T-cell (primary cell): ENCODE measurements at regions not wholly inside any gene's neighbourhood (a gene's known extent, or its start where the extent isn't known, plus 50 kb on each side); places are given as distances from the start of the nearest gene placed in this dataset.
"Not testable (repeated sequence)": the region's sequence is repeated elsewhere in the genome, so short reads cannot be mapped to it uniquely, and the experiment has no call there.

ENCODE experiments used
- ATAC-seq, 4 experiments: fragments of 200-7000 bp in 3 of 4; fragments of 150-1000 bp in 1 of 4; cut with Tn5 transposase; replicated peaks in 1 of 4; 1 replicate in 3 of 4; 2 replicates in 1 of 4; pipeline ENCODE4 v1.10.0; 2021; ENCODE audit warnings: moderate library complexity in 3 of 4, mild to moderate bottlenecking in 2 of 4, moderate number of reproducible peaks in 1 of 4
- CTCF ChIA-PET, 2 donors: fragments of 300-600 bp; sonication (Branson Sonifier 250); formaldehyde crosslinking; loops; one replicate each; lab custom pipeline; 2022; ENCODE audit warnings: antibody characterized with exemption in 2 of 2; lab: Charles Lee
- POLR2A ChIA-PET, 2 donors: fragments of 300-600 bp; sonication (Branson Sonifier 250); formaldehyde crosslinking; loops; one replicate each; lab custom pipeline; 2022; ENCODE audit warnings: antibody characterized with exemption in 2 of 2; lab: Charles Lee
- DNase-seq, 35 experiments: peaks; one replicate each; pipeline versions ENCODE4 v3.0.0 to v3.0.0-alpha.2; 2013 to 2023
- H3K27ac ChIP-seq: one replicate; pipeline ENCODE4 v1.5.1; 2013; ENCODE audit warnings: low read length
- H3K27me3 ChIP-seq, 2 experiments: replicated peaks in 1 of 2; 1 replicate in 1 of 2; 2 replicates in 1 of 2; pipeline versions ENCODE4 v1.6.1 to v1.7.0; 2013; ENCODE audit warnings: low read length in 1 of 2, mixed read lengths in 1 of 2; ENCODE audit not compliant: control insufficient read depth in 2 of 2, insufficient read depth in 2 of 2; ENCODE audit errors: extremely low read depth in 1 of 2
- H3K36me3 ChIP-seq, 2 donors: 1 replicate in 1 of 2; 2 replicates in 1 of 2; pipeline versions ENCODE4 v1.6.1 to v1.7.0; 2013; ENCODE audit warnings: low read length in 1 of 2; ENCODE audit not compliant: control insufficient read depth in 2 of 2, insufficient read depth in 1 of 2; ENCODE audit errors: extremely low read depth in 1 of 2
- H3K4me1 ChIP-seq, 2 experiments: 1 replicate in 1 of 2; 2 replicates in 1 of 2; pipeline versions ENCODE4 v1.6.1 to v1.7.0; 2013; ENCODE audit warnings: low read length in 2 of 2, mixed read lengths in 1 of 2; ENCODE audit not compliant: insufficient read depth in 2 of 2, control insufficient read depth in 1 of 2; ENCODE audit errors: extremely low read depth in 1 of 2
- H3K4me3 ChIP-seq, 2 donors: 1 replicate in 1 of 2; 2 replicates in 1 of 2; pipeline versions ENCODE4 v1.5.1 to v1.7.0; 2013; ENCODE audit warnings: mild to moderate bottlenecking in 2 of 2, low read length in 1 of 2, moderate library complexity in 1 of 2; ENCODE audit not compliant: control insufficient read depth in 1 of 2; ENCODE audit errors: extremely low read depth in 1 of 2
- H3K9me3 ChIP-seq: 2 replicates; pipeline ENCODE4 v1.7.0; 2013
- H3K27ac Mint-ChIP-seq, 2 donors: one replicate each; pipeline ENCODE4 v1.8.0; 2020 to 2021; ENCODE audit warnings: mild to moderate bottlenecking in 2 of 2, mixed read lengths in 2 of 2
- H3K27me3 Mint-ChIP-seq, 2 donors: one replicate each; pipeline ENCODE4 v1.8.0; 2021 to 2022; ENCODE audit warnings: mixed read lengths in 2 of 2
- H3K36me3 Mint-ChIP-seq: one replicate; pipeline ENCODE4 v1.8.0; 2021; ENCODE audit warnings: mixed read lengths
- H3K4me1 Mint-ChIP-seq, 3 donors: one replicate each; pipeline ENCODE4 v1.8.0; 2020 to 2022; ENCODE audit warnings: mixed read lengths in 3 of 3, mild to moderate bottlenecking in 1 of 3
- H3K4me3 Mint-ChIP-seq, 3 donors: one replicate each; pipeline ENCODE4 v1.8.0; 2020 to 2022; ENCODE audit warnings: mild to moderate bottlenecking in 3 of 3, mixed read lengths in 3 of 3, moderate library complexity in 3 of 3
- H3K9me3 Mint-ChIP-seq, 3 donors: one replicate each; pipeline ENCODE4 v1.8.0; 2020 to 2022; ENCODE audit warnings: mixed read lengths in 3 of 3
- WGBS: methylation state at CpG from one replicate; pipeline ENCODE4 v1.1.5; 2013; ENCODE audit warnings: missing lambda C conversion rate; ENCODE audit not compliant: insufficient coverage; 5-methylcytosine and 5-hydroxymethylcytosine counted together

- H3K4me3 Mint-ChIP-seq, H3K9me3 ChIP-seq, H3K27ac ChIP-seq, POLR2A ChIA-PET, H3K27me3 Mint-ChIP-seq, DNase-seq, H3K4me3 ChIP-seq, H3K4me1 ChIP-seq, H3K4me1 Mint-ChIP-seq, H3K36me3 ChIP-seq, H3K27me3 ChIP-seq, H3K27ac Mint-ChIP-seq, ATAC-seq, H3K36me3 Mint-ChIP-seq: not testable (repeated sequence)
- CTCF ChIA-PET, result interaction anchor here in 1 of 2 donors (0.7 kb wide), 1 partner anchor 122 kb away, joined by 3 read pairs; no protein-coding TSS in a partner anchor
- H3K9me3 Mint-ChIP-seq, result peaks cover 0 to 13% (median 4%) of the 10 kb centered on the region in 3 donors
- no CpG with 5 or more reads among the region's 7 CpGs for WGBS
Measured at GRCh38 chr18:25470756-25471524, 119.0 kb upstream of the ZNF521 start.

GRCh38 chr18:25470062-25470461 lies 118.1 kb upstream of the ZNF521 start:
- Histone ChIP-seq H3K9me3 (no peaks in the 10 kb centered on the region), H3K4me3 (no peak overlapping the region), H3K27me3 (peaks cover 0 to 2% of the 10 kb centered on the region in 2 experiments), H3K27ac (no peak overlapping the region), H3K4me1 (no peaks in the 10 kb centered on the region), H3K36me3 (no peaks in the 10 kb centered on the region)
- H3K36me3 Mint-ChIP-seq, result no peaks in the 10 kb centered on the region
- ATAC-seq (no peak), DNase-seq (no peak)
- no peak overlapping the region for H3K27ac Mint-ChIP-seq
- peaks cover 0 to 10% (median 2%) of the 10 kb centered on the region in 3 donors for H3K9me3 Mint-ChIP-seq
- WGBS, result 100% methylated on average over 1 of the region's 7 CpGs
- no peaks in the 10 kb centered on the region for H3K27me3 Mint-ChIP-seq
- POLR2A ChIA-PET, result no interaction called here
- H3K4me1 Mint-ChIP-seq, result no peaks in the 10 kb centered on the region
- CTCF ChIA-PET, result interaction anchor here in 1 of 2 donors (0.7 kb wide), 1 partner anchor 123 kb away, joined by 3 read pairs; no protein-coding TSS in a partner anchor
- H3K4me3 Mint-ChIP-seq, result no peak overlapping the region

- POLR2A ChIA-PET, result no interaction called here
- DNase-seq, result no peak
- H3K9me3 Mint-ChIP-seq, result peaks cover 0 to 10% (median 2%) of the 10 kb centered on the region in 3 donors
- no peak for ATAC-seq
- H3K27me3 Mint-ChIP-seq, result peaks cover 0 to under 1% of the 10 kb centered on the region in 2 donors
- no peaks in the 10 kb centered on the region for H3K4me1 Mint-ChIP-seq
- no peak overlapping the region for H3K4me3 ChIP-seq
- H3K36me3 Mint-ChIP-seq, result no peaks in the 10 kb centered on the region
- H3K27ac ChIP-seq, result no peak overlapping the region
- CTCF ChIA-PET, result no interaction called here
- no peaks in the 10 kb centered on the region for H3K36me3 ChIP-seq
- H3K27me3 ChIP-seq, result peaks cover 0 to 2% of the 10 kb centered on the region in 2 experiments
- no peak overlapping the region for H3K4me3 Mint-ChIP-seq
- H3K4me1 ChIP-seq, result no peaks in the 10 kb centered on the region
- no peak overlapping the region for H3K27ac Mint-ChIP-seq
- WGBS, result 43% methylated on average over 1 of the region's 2 CpGs
- H3K9me3 ChIP-seq, result no peaks in the 10 kb centered on the region
Measured at GRCh38 chr18:25469489-25469888, 117.5 kb upstream of the ZNF521 start.

GRCh38 chr18:25467226-25467987 lies 115.4 kb upstream of the ZNF521 start:
- Mint-ChIP-seq H3K27me3 (peaks cover 0 to 4% of the 10 kb centered on the region in 2 donors), H3K36me3 (no peaks in the 10 kb centered on the region), H3K4me1 (no peaks in the 10 kb centered on the region), H3K9me3 (peaks cover 0 to 10% (median 2%) of the 10 kb centered on the region in 3 donors), H3K4me3 (no peak overlapping the region), H3K27ac (no peak overlapping the region)
- whole genome bisulfite sequencing, result 88% methylated on average over 3 of the region's 6 CpGs
- CTCF ChIA-PET, result interaction anchor here in 1 of 2 donors (0.6 kb wide), 1 partner anchor 9 kb away, joined by 3 read pairs; no protein-coding TSS in a partner anchor
- peaks cover 0 to 2% of the 10 kb centered on the region in 2 experiments for H3K27me3 ChIP-seq
- H3K9me3 ChIP-seq, result no peaks in the 10 kb centered on the region
- H3K4me3 ChIP-seq, result no peak overlapping the region
- POLR2A ChIA-PET, result no interaction called here
- no peak overlapping the region for H3K27ac ChIP-seq
- no peak for DNase-seq
- ATAC-seq, result no peak
- H3K4me1 ChIP-seq, result no peaks in the 10 kb centered on the region
- H3K36me3 ChIP-seq, result no peaks in the 10 kb centered on the region

GRCh38 chr18:25465152-25465732 lies 113.3 kb upstream of the ZNF521 start:
- no peak overlapping the region for H3K4me3 Mint-ChIP-seq
- 89% methylated on average over 12 of the region's 15 CpGs for WGBS

GRCh38 chr18:25464227-25464626 lies 112.3 kb upstream of the ZNF521 start:
- Mint-ChIP-seq H3K4me1 (no peaks in the 10 kb centered on the region), H3K27ac (no peak overlapping the region), H3K36me3 (no peaks in the 10 kb centered on the region), H3K9me3 (no peaks in the 10 kb centered on the region), H3K27me3 (peaks cover 0 to 4% of the 10 kb centered on the region in 2 donors), H3K4me3 (no peak overlapping the region)
- ChIA-PET CTCF (no interaction called here), POLR2A (no interaction called here)
- no peak overlapping the region for H3K4me3 ChIP-seq
- DNase-seq, result no peak
- peaks cover 0 to 2% of the 10 kb centered on the region in 2 experiments for H3K27me3 ChIP-seq
- no peak overlapping the region for H3K27ac ChIP-seq
- no peaks in the 10 kb centered on the region for H3K4me1 ChIP-seq
- H3K9me3 ChIP-seq, result no peaks in the 10 kb centered on the region
- no peaks in the 10 kb centered on the region for H3K36me3 ChIP-seq
- ATAC-seq, result no peak

More at GRCh38 chr18:25465152-25465732, 113.3 kb upstream of the ZNF521 start:
- Histone ChIP-seq H3K27ac (no peak overlapping the region), H3K9me3 (no peaks in the 10 kb centered on the region), H3K27me3 (peaks cover 0 to 2% of the 10 kb centered on the region in 2 experiments), H3K36me3 (no peaks in the 10 kb centered on the region), H3K4me1 (no peaks in the 10 kb centered on the region), H3K4me3 (no peak overlapping the region)
- no peak overlapping the region for H3K27ac Mint-ChIP-seq
- H3K4me1 Mint-ChIP-seq, result no peaks in the 10 kb centered on the region
- peaks cover 0 to 4% of the 10 kb centered on the region in 2 donors for H3K27me3 Mint-ChIP-seq
- DNase-seq, result no peak
- no peak for ATAC-seq
- ChIA-PET CTCF (no interaction called here), POLR2A (no interaction called here)
- no peaks in the 10 kb centered on the region for H3K9me3 Mint-ChIP-seq
- no peaks in the 10 kb centered on the region for H3K36me3 Mint-ChIP-seq
